ENCODE measurements at regions not wholly inside any gene's neighbourhood (a gene's known extent, or its start where the extent isn't known, plus 50 kb on each side); places are given as distances from the start of the nearest gene placed in this dataset.
A peak's percentile ranks its signal among the peaks of the same experiment; 100 is the strongest.

- Histone ChIP-seq H3K27ac (ENCODE audit: low read depth, low read length) (no peak overlapping the region), H3K4me3 (ENCODE audit: low read length) (no peak overlapping the region), H3K36me3 (ENCODE audit: control insufficient read depth, insufficient read depth, low read length) (no peaks in the 10 kb centered on the region), H3K4me1 (ENCODE audit: control insufficient read depth, insufficient read depth, low read length) (no peaks in the 10 kb centered on the region), H3K9me3 (ENCODE audit: control insufficient read depth, low read length) (peaks cover 69% of the 10 kb centered on the region), H3K9ac (ENCODE audit: extremely low read depth, low read length, poor library complexity, severe bottlenecking) (no peak overlapping the region), H3K27me3 (ENCODE audit: control insufficient read depth, insufficient read depth, low read length, poor library complexity, severe bottlenecking) (no peaks in the 10 kb centered on the region)
- no peaks in the 10 kb centered on the region for H3K36me3 Mint-ChIP-seq (ENCODE audit: low read depth)
- H3K27me3 Mint-ChIP-seq (ENCODE audit: insufficient read depth): no peaks in the 10 kb centered on the region
- no peak overlapping the region for H3K4me3 Mint-ChIP-seq
- DNase-seq: no peak
- no peak for TF ChIP-seq CTCF (conservative IDR thresholded peaks at IDR 0.05)
- no peaks in the 10 kb centered on the region for H3K4me1 Mint-ChIP-seq
- no peak overlapping the region for H3K27ac Mint-ChIP-seq
- H3K9me3 Mint-ChIP-seq: peaks cover 70% of the 10 kb centered on the region
- 84 to 100% methylated on average over 1 of the region's 1 CpG for WGBS, 2 experiments (ENCODE audit: insufficient coverage in 1 of 2, insufficient read length in 1 of 2)
Observed at GRCh38 chr12:94020335-94020734, 128.0 kb upstream of the PLXNC1 start.

- H3K27me3 Mint-ChIP-seq (ENCODE audit: insufficient read depth): no peaks in the 10 kb centered on the region
- H3K36me3 ChIP-seq (ENCODE audit: control insufficient read depth, insufficient read depth, low read length): no peaks in the 10 kb centered on the region
- no peaks in the 10 kb centered on the region for H3K27me3 ChIP-seq (ENCODE audit: control insufficient read depth, insufficient read depth, low read length, poor library complexity, severe bottlenecking)
- no peak overlapping the region for H3K27ac ChIP-seq (ENCODE audit: low read depth, low read length)
- DNase-seq: no peak
- no peak for TF ChIP-seq CTCF (conservative IDR thresholded peaks at IDR 0.05)
- peaks cover 43% of the 10 kb centered on the region for H3K9me3 Mint-ChIP-seq
- no peak overlapping the region for H3K4me3 Mint-ChIP-seq
- no peaks in the 10 kb centered on the region for H3K4me1 Mint-ChIP-seq
- H3K36me3 Mint-ChIP-seq (ENCODE audit: low read depth): no peaks in the 10 kb centered on the region
- H3K4me3 ChIP-seq (ENCODE audit: low read length): peak overlapping the region; percentile 2
- H3K9me3 ChIP-seq (ENCODE audit: control insufficient read depth, low read length): peaks cover 49% of the 10 kb centered on the region
- no peak overlapping the region for H3K9ac ChIP-seq (ENCODE audit: extremely low read depth, low read length, poor library complexity, severe bottlenecking)
- H3K27ac Mint-ChIP-seq: no peak overlapping the region
- no peaks in the 10 kb centered on the region for H3K4me1 ChIP-seq (ENCODE audit: control insufficient read depth, insufficient read depth, low read length)
Observed at GRCh38 chr12:94023879-94024278, 124.5 kb upstream of the PLXNC1 start.

GRCh38 chr12:94025068-94025467 lies 123.3 kb upstream of the PLXNC1 start:
- TF ChIP-seq CTCF (conservative IDR thresholded peaks at IDR 0.05): no peak
- Mint-ChIP-seq H3K27ac (no peak overlapping the region), H3K9me3 (peaks cover 34% of the 10 kb centered on the region), H3K36me3 (ENCODE audit: low read depth) (no peaks in the 10 kb centered on the region), H3K27me3 (ENCODE audit: insufficient read depth) (no peaks in the 10 kb centered on the region), H3K4me3 (no peak overlapping the region), H3K4me1 (no peaks in the 10 kb centered on the region)
- H3K4me3 ChIP-seq (ENCODE audit: low read length): no peak overlapping the region
- no peak overlapping the region for H3K27ac ChIP-seq (ENCODE audit: low read depth, low read length)
- H3K4me1 ChIP-seq (ENCODE audit: control insufficient read depth, insufficient read depth, low read length): no peaks in the 10 kb centered on the region
- H3K27me3 ChIP-seq (ENCODE audit: control insufficient read depth, insufficient read depth, low read length, poor library complexity, severe bottlenecking): no peaks in the 10 kb centered on the region
- DNase-seq: no peak
- peaks cover 37% of the 10 kb centered on the region for H3K9me3 ChIP-seq (ENCODE audit: control insufficient read depth, low read length)
- H3K36me3 ChIP-seq (ENCODE audit: control insufficient read depth, insufficient read depth, low read length): no peaks in the 10 kb centered on the region
- 94 to 100% methylated on average over 1 to 4 of the region's 4 CpGs for WGBS, 2 experiments (ENCODE audit: insufficient coverage in 1 of 2, insufficient read length in 1 of 2)
- H3K9ac ChIP-seq (ENCODE audit: extremely low read depth, low read length, poor library complexity, severe bottlenecking): no peak overlapping the region

All from endodermal cell (in vitro differentiated cells).